ENCODE measurements at regions not wholly inside any gene's neighbourhood (a gene's known extent, or its start where the extent isn't known, plus 50 kb on each side); places are given as distances from the start of the nearest gene placed in this dataset.

DNA sequence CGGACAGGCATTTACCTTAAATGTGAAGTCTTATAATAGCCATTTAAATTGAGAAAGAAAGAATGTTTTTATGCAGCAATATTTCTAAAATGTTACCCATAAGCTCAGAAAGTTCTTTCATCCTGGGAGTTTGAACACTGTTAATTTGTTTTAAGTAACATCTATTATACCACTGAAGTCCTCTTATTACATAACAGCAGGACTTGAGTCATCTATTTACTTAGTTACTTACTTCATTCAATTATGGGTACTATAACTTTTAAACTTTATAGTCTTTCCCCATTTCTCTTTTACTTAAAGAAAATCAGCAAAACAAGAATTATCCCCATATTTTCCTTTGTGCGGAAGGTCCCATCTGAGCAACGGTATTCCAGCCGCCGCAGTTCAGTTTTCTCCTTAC is 473.1 kb downstream of the ETNK1 start:
- no peak for TF ChIP-seq EZH2phosphoT487 (IDR thresholded peaks at IDR 0.05; ENCODE audit: borderline replicate concordance, low read length)
- TF ChIP-seq, protein P1, sequence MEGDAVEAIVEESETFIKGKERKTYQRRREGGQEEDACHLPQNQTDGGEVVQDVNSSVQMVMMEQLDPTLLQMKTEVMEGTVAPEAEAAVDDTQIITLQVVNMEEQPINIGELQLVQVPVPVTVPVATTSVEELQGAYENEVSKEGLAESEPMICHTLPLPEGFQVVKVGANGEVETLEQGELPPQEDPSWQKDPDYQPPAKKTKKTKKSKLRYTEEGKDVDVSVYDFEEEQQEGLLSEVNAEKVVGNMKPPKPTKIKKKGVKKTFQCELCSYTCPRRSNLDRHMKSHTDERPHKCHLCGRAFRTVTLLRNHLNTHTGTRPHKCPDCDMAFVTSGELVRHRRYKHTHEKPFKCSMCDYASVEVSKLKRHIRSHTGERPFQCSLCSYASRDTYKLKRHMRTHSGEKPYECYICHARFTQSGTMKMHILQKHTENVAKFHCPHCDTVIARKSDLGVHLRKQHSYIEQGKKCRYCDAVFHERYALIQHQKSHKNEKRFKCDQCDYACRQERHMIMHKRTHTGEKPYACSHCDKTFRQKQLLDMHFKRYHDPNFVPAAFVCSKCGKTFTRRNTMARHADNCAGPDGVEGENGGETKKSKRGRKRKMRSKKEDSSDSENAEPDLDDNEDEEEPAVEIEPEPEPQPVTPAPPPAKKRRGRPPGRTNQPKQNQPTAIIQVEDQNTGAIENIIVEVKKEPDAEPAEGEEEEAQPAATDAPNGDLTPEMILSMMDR (IDR thresholded peaks at IDR 0.05; ENCODE audit: low read depth, low read length, poor library complexity, severe bottlenecking): no peak
